Forelimb muscle (tissue), 1 donor: ENCODE measurements at regions not wholly inside any gene's neighbourhood (a gene's known extent, or its start where the extent isn't known, plus 50 kb on each side); places are given as distances from the start of the nearest gene placed in this dataset.
"Not testable (repeated sequence)": the region's sequence is repeated elsewhere in the genome, so short reads cannot be mapped to it uniquely, and the experiment has no call there.

ENCODE experiments used
- DNase-seq: peaks from one replicate; pipeline ENCODE4 v3.0.0-alpha.2; 2013; ENCODE audit warnings: low read depth

DNA sequence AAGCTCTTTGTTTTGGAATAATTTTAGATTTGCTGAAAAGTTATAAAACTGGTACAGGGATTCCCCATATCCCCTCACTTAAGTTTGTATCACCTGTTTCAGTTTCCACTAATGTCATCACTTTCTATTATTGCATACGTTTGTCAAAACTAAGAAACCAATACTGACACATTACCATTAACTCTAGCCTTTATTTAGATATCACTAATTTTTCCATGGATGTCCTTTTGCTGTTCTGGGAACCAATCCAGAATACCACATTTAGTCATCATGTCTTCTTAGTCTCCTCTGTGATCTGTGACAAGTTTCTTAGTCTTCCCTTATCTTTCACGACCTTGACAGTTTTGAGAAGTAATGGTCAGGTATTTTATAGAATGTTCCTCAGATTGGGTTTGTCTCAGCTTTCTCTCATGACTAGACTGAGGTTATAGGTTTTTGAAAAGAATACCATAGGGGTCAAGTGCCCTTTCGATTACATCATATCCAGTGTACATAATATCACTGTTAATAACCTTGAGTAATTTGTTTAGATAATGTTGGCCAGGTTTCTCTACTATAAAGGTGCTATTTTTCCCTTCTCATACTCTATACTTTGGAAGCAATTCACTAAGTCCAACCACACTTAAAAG lies 51.9 kb upstream of the NMUR2 start:
- DNase-seq = no peak

GRCh38 chr5:152462021-152462721 lies 57.1 kb upstream of the NMUR2 start:
- DNase-seq = no peak

GRCh38 chr5:152464048-152464447 lies 59.0 kb upstream of the NMUR2 start:
- DNase-seq = no peak

DNA sequence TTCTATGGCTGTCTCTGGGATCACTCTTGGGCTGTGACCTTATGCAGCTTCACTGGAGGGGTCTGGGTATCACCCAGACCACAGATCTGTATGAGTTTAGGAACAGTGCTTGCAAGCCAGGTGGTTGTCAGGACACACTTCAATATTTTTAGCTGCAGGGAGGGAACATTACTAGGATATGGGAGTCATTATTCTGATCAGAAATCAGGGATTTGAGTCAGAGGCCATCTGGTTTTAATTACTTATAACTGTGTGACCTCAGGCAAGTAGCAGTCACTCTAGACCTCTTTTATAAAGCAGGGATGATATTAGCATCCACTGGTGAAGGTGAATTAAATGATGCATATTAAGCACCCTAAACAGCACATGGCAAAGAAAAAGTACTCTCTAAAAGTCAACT lies 60.1 kb upstream of the NMUR2 start:
- DNase-seq = no peak

GRCh38 chr5:152466085-152466745 lies 61.1 kb upstream of the NMUR2 start:
- DNase-seq = no peak

DNA sequence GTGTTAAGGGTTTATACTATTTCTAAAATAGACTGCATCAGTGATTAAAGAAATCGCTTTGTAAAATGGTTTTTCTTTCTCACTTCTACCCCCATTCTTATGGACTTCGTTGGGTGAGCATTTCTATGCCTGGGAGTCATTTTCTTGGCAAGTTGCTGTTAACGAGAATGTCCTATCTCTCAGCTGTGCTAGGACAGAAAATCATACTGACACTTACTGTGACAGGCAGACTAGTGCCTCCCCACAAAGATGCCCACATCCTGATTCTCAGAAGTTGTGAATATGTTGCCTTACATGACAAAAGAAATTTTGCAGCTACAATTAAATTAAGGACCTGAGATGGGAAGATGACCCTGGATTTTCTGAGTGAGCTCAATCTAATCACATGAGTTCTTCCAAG lies 65.1 kb upstream of the NMUR2 start:
- DNase-seq = no peak

GRCh38 chr5:152472083-152472482 lies 67.0 kb upstream of the NMUR2 start:
- no peak for DNase-seq

DNA sequence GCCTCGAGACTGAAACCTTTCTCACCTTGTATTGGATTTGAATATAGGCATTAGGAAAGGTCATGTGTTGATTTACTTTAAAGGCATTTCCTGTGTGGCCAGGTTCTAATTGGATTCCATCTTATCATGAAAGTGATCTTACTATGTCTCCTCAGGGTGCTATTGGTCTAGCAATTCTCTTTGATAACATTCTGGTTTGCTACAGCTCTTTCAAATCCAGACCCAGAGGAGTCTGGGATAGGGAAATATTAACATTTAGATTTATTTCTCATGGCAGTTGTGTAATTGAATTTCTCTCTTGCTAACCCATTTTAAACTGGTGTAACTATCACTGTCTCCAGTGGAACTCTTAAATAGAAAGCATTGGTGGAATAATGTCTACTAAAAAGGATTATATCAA lies 69.9 kb upstream of the NMUR2 start:
- no peak for DNase-seq

- no peak for DNase-seq
These were observed 72.5 kb upstream of the NMUR2 start for GRCh38 chr5:152477536-152477935.

GRCh38 chr5:152479866-152480265 lies 74.8 kb upstream of the NMUR2 start:
- DNase-seq = not testable (repeated sequence)

DNA sequence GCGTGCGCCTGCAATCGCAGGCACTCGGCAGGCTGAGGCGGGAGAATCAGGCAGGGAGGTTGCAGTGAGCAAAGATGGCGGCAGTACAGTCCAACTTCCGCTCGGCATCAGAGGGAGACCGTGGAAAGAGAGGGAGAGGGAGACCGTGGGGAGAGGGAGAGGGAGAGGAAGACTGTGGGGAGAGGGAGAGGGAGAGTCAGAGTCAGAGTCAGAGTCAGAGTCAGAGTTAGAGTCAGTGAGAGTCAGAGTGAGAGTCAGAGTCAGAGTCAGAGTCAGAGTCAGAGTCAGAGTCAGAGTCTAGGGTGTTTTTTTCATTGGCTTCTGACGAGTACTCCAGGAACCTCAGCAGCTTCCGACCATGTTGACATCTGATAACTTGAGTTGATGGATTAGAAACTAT lies 75.6 kb upstream of the NMUR2 start:
- not testable (repeated sequence) for DNase-seq

DNA sequence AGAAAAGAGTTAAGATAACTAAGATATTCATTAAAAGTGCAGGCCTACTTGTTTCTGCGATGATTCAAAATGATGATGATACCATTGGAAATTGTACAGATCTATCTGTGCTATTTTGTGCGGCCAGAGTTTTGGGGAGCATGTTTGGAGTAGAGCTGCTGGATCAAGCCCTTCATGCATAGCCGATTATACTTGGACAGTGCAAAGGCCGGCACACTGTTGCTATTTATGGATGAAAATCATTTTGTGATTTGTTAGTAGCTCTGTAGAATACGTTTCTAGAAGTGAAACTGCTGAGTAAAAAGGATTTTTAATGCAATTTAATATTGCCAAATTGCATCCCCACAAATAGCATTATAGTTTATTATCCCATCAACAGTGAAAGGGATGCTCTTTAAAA lies 82.1 kb upstream of the NMUR2 start:
- no peak for DNase-seq

DNA sequence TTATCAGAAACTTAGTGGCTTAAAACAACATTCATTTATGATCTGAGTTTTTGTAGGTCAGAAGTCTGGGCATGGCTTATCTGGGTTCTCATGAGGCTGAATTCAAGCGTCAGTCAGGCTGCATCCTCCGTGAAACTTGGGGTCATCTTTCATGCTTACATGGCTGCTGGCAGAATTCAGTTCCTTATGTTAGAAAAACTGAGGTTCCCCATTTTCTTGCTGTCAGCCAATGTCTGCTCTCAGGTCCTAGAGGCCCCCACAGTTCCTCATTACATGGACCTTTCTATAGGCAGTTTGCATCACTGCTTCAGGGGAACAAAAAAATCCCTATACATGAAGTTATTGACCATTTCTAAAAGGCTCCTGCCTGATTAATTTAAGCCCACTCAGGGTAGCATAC lies 83.8 kb upstream of the NMUR2 start:
- no peak for DNase-seq

DNA sequence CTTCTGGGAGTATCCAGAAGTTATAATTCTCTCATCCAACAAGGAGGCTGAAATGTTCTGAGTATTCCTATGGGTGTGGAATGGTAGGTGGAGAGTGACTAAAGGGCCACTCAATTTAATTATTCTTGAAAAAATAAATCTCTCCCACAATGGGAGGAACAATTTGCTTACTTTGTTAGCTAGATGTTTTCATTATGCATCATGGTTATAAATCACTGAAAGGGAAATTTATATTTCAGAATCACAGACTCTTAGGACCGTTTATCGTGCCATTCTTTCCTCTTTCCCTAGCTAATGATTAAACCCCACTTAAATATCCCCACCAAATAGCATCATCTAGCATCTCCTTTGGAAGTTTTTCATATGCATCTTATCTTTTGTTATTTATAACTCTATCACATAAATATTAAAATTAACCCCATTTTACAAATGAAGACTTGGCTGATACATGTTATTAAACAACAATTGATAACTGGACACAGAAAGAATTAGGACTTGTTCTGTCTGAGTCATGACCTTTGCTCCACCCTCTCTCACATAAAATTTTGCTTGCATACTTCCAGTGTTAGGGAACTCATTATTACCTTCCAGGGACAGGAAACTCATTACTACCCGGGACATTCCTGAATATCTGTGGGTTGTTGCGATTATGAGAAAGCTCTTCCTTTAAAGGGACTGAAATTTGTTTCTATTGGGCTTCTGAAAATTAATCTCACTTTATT lies 94.9 kb upstream of the NMUR2 start:
- DNase-seq = no peak

- DNase-seq = no peak
These were observed 96.2 kb upstream of the NMUR2 start for GRCh38 chr5:152501294-152501693.

- DNase-seq = no peak
These were observed 98.1 kb upstream of the NMUR2 start for GRCh38 chr5:152503206-152503605.

GRCh38 chr5:152505442-152506042 lies 100.5 kb upstream of the NMUR2 start:
- peak; percentile 35 for DNase-seq

GRCh38 chr5:152511120-152511519 lies 106.0 kb upstream of the NMUR2 start:
- DNase-seq = no peak

DNA sequence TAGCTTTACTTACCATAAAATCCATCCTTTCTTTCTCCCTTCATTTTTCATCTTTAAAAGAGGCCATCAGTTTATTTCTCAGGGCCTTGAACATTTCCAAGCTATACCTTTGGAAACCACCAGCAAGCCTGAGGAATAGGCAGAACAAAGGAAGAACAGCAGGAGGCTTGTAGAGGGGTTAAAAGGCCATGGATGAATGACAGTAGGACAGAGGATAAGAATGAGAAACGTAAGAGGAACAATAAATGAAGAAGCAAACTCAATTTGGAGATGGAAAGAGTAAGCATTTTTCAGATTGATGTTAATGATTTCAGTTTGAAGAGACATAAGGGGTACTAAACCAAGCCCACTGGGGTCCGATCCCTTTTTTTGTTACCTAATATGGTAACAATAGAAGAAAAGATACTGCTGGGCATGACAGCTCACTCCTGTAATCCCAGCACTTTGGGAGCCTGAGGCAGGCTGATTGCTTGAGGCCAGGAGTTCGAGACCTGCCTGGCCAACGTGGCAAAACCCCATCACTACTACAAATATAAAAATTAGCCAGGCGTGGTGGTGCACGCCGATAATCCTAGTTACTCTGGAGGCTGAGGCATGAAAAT lies 106.6 kb upstream of the NMUR2 start:
- DNase-seq = no peak

DNA sequence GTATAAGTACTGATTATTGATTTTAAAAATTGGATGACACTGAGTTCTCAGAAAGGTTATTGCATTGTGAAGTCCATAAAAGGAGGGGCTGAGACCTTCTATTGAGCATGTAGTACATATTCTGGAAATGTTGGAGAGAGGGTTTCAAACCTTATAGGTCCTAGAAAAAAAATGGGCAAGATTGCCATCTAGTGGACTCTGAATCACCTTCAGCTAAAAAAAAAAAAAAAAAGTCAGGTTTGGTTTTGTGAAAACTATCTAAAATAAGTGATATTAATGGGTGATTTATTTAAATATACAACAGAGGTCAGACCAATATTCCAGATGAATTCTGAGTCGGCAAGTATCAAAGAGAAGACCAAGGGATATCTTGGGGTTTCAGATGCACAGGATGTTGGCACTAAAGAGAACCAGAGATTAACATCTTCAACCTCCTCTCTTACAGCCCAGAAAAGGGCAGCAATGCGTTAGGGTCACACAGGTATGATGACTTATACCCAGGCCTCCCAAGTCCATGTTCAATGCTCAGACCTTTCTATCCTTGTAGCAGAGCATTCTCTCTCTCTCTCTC lies 109.8 kb upstream of the NMUR2 start:
- DNase-seq = peak; percentile 20

- DNase-seq = no peak
These were observed 118.9 kb upstream of the NMUR2 start for GRCh38 chr5:152523964-152524363.
